ENCODE measurements at regions not wholly inside any gene's neighbourhood (a gene's known extent, or its start where the extent isn't known, plus 50 kb on each side); places are given as distances from the start of the nearest gene placed in this dataset.

- TF ChIP-seq CTCF (IDR thresholded peaks at IDR 0.05; ENCODE audit: insufficient read depth, low read length, poor library complexity, severe bottlenecking) (no peak), EZH2phosphoT487 (conservative IDR thresholded peaks at IDR 0.05; ENCODE audit: low read length) (no peak)
Observed at GRCh38 chr18:75879196-75879595, 451.7 kb upstream of the SMIM21 start.
